ENCODE measurements at regions not wholly inside any gene's neighbourhood (a gene's known extent, or its start where the extent isn't known, plus 50 kb on each side); places are given as distances from the start of the nearest gene placed in this dataset.
A peak's percentile ranks its signal among the peaks of the same experiment; 100 is the strongest.
"Not testable (repeated sequence)": the region's sequence is repeated elsewhere in the genome, so short reads cannot be mapped to it uniquely, and the experiment has no call there.

DNA sequence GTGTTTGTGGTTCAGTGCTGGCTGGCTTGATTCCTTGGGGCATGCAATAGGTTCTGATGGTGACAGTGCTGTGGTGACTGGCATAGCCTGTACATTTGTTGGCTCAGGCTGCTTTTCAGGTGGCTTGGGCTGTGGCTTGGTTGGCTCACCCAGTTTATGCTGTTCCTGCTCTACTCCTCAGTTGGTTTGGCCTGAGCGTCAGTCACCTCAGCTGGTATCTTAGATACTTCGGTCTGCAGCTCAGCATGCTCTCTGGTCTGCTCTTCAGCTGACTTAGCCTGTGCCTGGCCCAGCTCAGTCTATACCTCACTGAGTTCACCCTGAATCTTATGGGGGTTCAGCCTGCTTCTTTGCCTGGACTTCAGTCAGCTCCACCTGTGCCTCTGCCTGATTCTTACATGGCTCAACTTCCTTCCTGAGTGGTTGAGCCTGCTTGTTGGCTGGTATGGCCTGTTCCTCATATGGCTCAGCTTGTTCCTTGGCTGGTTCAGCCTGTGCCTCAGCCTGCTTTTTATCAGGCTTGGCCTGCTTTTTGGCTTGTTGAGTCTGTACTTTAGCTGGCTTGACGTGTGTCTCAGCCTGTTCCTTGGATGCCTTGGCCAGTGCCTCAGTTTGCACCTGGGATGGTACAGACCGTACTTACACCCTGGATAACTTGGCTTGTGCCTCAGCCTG, 170.6 kb downstream of the MSN start:
- Histone ChIP-seq H3K36me3 (ENCODE audit: insufficient read depth, low read length) (no peaks in the 10 kb centered on the region), H3K4me3 (ENCODE audit: low read depth in 1 of 2, low read length in 2 of 2) (no peak overlapping the region), H3K27me3 (ENCODE audit: insufficient read depth, low read length, poor library complexity) (no peaks in the 10 kb centered on the region), H3K4me1 (ENCODE audit: insufficient read depth, low read length) (peaks cover 6% of the 10 kb centered on the region; the same call in 1 of the 2 replicates), H3K27ac (ENCODE audit: low read length) (peak overlapping the region; percentile 33; the same call in 1 of the 2 replicates), H3K79me2 (ENCODE audit: insufficient read depth, low read length) (no peaks in the 10 kb centered on the region), H4K20me1 (ENCODE audit: insufficient read depth, low read length) (no peaks in the 10 kb centered on the region), H2AFZ (ENCODE audit: low read depth, low read length) (no peak overlapping the region), H3K4me2 (ENCODE audit: insufficient read depth, low read length) (no peak overlapping the region), H3K9me3 (ENCODE audit: insufficient read depth, low read length, severe bottlenecking) (no peaks in the 10 kb centered on the region), H3K9ac (ENCODE audit: low read depth, low read length) (no peak overlapping the region)
- no peak for TF ChIP-seq EZH2 (IDR thresholded peaks at IDR 0.05; ENCODE audit: borderline replicate concordance, low read depth, low read length, severe bottlenecking)
- TF ChIP-seq, protein P1, sequence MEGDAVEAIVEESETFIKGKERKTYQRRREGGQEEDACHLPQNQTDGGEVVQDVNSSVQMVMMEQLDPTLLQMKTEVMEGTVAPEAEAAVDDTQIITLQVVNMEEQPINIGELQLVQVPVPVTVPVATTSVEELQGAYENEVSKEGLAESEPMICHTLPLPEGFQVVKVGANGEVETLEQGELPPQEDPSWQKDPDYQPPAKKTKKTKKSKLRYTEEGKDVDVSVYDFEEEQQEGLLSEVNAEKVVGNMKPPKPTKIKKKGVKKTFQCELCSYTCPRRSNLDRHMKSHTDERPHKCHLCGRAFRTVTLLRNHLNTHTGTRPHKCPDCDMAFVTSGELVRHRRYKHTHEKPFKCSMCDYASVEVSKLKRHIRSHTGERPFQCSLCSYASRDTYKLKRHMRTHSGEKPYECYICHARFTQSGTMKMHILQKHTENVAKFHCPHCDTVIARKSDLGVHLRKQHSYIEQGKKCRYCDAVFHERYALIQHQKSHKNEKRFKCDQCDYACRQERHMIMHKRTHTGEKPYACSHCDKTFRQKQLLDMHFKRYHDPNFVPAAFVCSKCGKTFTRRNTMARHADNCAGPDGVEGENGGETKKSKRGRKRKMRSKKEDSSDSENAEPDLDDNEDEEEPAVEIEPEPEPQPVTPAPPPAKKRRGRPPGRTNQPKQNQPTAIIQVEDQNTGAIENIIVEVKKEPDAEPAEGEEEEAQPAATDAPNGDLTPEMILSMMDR (IDR thresholded peaks at IDR 0.05; ENCODE audit: borderline replicate concordance, extremely low read depth, low read length, poor library complexity, severe bottlenecking) = no peak
- no peak for DNase-seq
- peak; percentile 17; the same call in 1 of the 3 replicates for ATAC-seq (ENCODE audit: insufficient read depth, low read depth)

DNA sequence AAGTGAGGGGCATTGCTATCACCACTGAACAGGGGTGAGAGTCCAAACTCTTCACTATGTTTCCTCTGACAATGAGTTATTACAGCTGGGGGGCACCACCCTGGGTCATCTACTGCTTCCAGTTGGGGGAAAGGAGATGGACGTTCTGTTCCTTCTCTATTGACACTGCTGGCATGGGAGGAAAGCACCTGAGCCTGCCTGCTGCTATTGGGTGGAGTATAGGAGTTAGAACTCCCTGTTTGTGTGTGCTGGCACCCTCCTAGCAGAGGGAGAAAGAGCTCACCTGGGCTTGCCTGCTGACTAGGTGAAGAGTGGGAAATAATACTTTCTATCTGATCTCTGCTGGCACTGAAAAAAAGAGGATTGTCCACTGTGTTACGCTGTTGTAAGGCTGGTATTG, 163.8 kb downstream of the MSN start:
- no peaks in the 10 kb centered on the region for H3K4me1 ChIP-seq (ENCODE audit: insufficient read depth, low read length)
- no peak overlapping the region for H3K9ac ChIP-seq (ENCODE audit: low read depth, low read length)
- H3K4me2 ChIP-seq (ENCODE audit: insufficient read depth, low read length) = no peak overlapping the region
- no peak overlapping the region for H3K27ac ChIP-seq (ENCODE audit: low read length)
- H3K79me2 ChIP-seq (ENCODE audit: insufficient read depth, low read length) = no peaks in the 10 kb centered on the region
- H3K36me3 ChIP-seq (ENCODE audit: insufficient read depth, low read length) = no peaks in the 10 kb centered on the region
- TF ChIP-seq, protein P1 (IDR thresholded peaks at IDR 0.05; ENCODE audit: borderline replicate concordance, extremely low read depth, low read length, poor library complexity, severe bottlenecking) = no peak
- TF ChIP-seq EZH2 (IDR thresholded peaks at IDR 0.05; ENCODE audit: borderline replicate concordance, low read depth, low read length, severe bottlenecking) = no peak
- H2AFZ ChIP-seq (ENCODE audit: low read depth, low read length) = no peak overlapping the region
- H3K9me3 ChIP-seq (ENCODE audit: insufficient read depth, low read length, severe bottlenecking) = no peaks in the 10 kb centered on the region
- H4K20me1 ChIP-seq (ENCODE audit: insufficient read depth, low read length) = no peaks in the 10 kb centered on the region
- no peak overlapping the region for H3K4me3 ChIP-seq (ENCODE audit: low read depth in 1 of 2, low read length in 2 of 2)
- DNase-seq = no peak
- no peak for ATAC-seq (ENCODE audit: insufficient read depth, low read depth)
- H3K27me3 ChIP-seq (ENCODE audit: insufficient read depth, low read length, poor library complexity) = no peaks in the 10 kb centered on the region

DNA sequence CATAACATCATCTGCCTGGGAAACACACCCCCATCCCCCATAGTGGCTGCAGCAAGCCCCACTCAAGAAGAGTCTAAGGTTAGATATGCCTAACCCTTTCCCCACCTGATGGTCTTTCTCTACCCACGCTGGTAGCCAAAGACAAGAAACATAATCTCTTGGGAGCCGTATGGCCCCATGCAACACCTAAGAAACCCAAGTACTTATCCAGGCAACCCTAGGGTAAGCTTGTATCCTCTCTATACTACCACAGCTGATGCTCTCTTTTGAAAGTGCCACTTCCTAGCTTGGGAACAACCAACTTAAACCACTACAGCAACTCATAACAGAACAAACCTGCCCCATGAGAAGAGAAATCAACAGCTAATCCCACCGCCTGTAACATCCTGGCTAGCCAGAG, 161.1 kb downstream of the MSN start:
- H3K4me2 ChIP-seq (ENCODE audit: insufficient read depth, low read length) = no peak overlapping the region
- H3K9me3 ChIP-seq (ENCODE audit: insufficient read depth, low read length, severe bottlenecking) = no peaks in the 10 kb centered on the region
- TF ChIP-seq, protein P1 (IDR thresholded peaks at IDR 0.05; ENCODE audit: borderline replicate concordance, extremely low read depth, low read length, poor library complexity, severe bottlenecking) = no peak
- no peak for TF ChIP-seq EZH2 (IDR thresholded peaks at IDR 0.05; ENCODE audit: borderline replicate concordance, low read depth, low read length, severe bottlenecking)
- no peaks in the 10 kb centered on the region for H3K27me3 ChIP-seq (ENCODE audit: insufficient read depth, low read length, poor library complexity)
- H4K20me1 ChIP-seq (ENCODE audit: insufficient read depth, low read length) = no peaks in the 10 kb centered on the region
- H3K4me1 ChIP-seq (ENCODE audit: insufficient read depth, low read length) = no peaks in the 10 kb centered on the region
- DNase-seq = no peak
- no peak overlapping the region for H3K27ac ChIP-seq (ENCODE audit: low read length)
- no peak overlapping the region for H3K4me3 ChIP-seq (ENCODE audit: low read depth in 1 of 2, low read length in 2 of 2)
- ATAC-seq (ENCODE audit: insufficient read depth, low read depth) = no peak
- H3K9ac ChIP-seq (ENCODE audit: low read depth, low read length) = no peak overlapping the region
- H2AFZ ChIP-seq (ENCODE audit: low read depth, low read length) = no peak overlapping the region
- no peaks in the 10 kb centered on the region for H3K36me3 ChIP-seq (ENCODE audit: insufficient read depth, low read length)
- H3K79me2 ChIP-seq (ENCODE audit: insufficient read depth, low read length) = no peaks in the 10 kb centered on the region

DNA sequence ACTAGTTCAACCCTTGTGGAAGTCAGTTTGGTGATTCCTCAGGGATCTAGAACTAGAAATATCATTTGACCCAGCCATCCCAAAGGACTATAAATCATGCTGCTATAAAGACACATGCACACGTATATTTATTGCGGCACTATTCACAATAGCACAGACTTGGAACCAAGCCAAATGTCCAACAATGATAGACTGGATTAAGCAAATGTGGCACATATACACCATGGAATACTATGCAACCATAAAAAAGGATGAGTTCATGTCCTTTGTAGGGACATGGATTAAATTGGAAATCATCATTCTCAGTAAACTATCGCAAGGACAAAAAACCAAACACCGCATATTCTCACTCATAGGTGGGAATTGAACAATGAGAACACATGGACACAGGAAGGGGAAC, 157.8 kb downstream of the MSN start:
- H2AFZ ChIP-seq (ENCODE audit: low read depth, low read length); H3K4me2 ChIP-seq (ENCODE audit: insufficient read depth, low read length); H3K9ac ChIP-seq (ENCODE audit: low read depth, low read length); H3K9me3 ChIP-seq (ENCODE audit: insufficient read depth, low read length, severe bottlenecking); H3K4me3 ChIP-seq (ENCODE audit: low read depth in 1 of 2, low read length in 2 of 2); H4K20me1 ChIP-seq (ENCODE audit: insufficient read depth, low read length); H3K36me3 ChIP-seq (ENCODE audit: insufficient read depth, low read length); DNase-seq; H3K27me3 ChIP-seq (ENCODE audit: insufficient read depth, low read length, poor library complexity); ATAC-seq (ENCODE audit: insufficient read depth, low read depth); H3K79me2 ChIP-seq (ENCODE audit: insufficient read depth, low read length); H3K4me1 ChIP-seq (ENCODE audit: insufficient read depth, low read length); H3K27ac ChIP-seq (ENCODE audit: low read length): not testable (repeated sequence)
